GM21367 (cell line): ENCODE measurements at regions not wholly inside any gene's neighbourhood (a gene's known extent, or its start where the extent isn't known, plus 50 kb on each side); places are given as distances from the start of the nearest gene placed in this dataset.
"Not testable (repeated sequence)": the region's sequence is repeated elsewhere in the genome, so short reads cannot be mapped to it uniquely, and the experiment has no call there.

Source experiments
- ATAC-seq: cut with Tn5 transposase; IDR thresholded peaks from one replicate; pipeline ENCODE4 v1.9.1; 2021; ENCODE audit not compliant: unreplicated experiment

DNA sequence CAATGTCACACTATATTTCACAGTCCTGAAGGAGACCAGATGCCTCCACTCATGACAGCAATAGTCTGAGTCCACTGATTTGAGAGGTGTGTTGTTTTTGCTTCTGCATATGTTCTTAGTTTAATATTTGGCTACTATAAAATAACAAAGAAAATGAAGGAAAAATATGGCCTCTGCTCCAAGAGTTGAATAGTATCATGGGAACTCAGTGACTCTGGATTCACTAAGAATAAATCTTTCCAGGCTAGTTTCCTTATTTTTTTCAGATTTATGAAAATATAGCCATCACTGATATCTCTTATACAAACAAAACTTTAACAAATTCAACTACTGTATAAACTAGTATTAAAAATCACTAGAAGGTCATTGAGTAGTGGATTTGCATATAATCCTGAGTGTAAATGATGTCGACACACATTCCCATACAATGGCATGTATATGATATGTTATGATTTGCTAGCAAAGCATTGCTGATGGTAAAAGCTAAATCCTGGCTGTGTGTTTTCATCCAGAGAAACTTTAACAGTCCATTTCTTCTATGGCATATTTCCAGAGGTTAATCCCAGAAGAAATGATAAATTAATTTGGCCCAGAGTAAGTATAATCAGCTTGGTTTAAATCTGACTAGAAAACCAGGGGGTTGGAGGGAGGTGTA is 66.0 kb upstream of the VIPR2 start:
- no peak for ATAC-seq

DNA sequence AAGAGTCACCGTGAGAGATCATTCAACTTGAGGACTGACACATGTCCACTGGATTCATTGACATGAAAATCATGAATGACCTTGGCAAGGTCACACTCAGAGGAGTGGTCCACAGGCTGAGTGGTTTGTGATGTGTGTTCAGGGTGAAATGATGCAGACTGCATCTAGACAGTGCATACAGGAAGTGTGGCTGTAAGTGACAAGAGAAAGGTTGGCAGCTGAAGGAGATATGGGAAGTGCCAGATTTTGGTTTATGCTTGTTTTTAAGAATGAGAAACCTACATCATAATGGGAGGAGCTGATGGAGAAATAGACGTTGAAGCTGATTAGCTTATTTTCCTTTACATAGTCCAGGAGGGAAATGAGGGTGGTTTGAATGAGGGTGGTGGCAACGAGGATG is 64.8 kb upstream of the VIPR2 start:
- no peak for ATAC-seq

DNA sequence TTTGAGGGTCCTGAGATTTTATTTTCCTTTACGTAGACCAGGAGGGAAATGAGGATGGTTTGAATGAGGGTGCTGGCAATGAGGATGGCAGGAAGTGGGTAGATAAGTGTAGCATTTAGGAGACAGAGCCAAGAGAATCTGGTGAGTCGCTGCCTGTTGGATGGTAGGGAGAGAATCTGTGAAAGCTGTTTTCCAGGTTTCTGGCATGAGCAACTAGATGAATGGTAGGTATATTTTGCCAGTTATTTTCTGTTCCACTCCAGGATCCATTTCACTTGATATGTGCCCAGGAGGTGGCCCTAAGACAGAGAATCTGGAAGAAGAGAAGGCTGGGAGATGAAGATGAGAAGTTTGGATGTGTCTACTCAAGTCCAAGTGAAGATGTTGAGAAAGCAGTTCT is 63.3 kb upstream of the VIPR2 start:
- no peak for ATAC-seq

DNA sequence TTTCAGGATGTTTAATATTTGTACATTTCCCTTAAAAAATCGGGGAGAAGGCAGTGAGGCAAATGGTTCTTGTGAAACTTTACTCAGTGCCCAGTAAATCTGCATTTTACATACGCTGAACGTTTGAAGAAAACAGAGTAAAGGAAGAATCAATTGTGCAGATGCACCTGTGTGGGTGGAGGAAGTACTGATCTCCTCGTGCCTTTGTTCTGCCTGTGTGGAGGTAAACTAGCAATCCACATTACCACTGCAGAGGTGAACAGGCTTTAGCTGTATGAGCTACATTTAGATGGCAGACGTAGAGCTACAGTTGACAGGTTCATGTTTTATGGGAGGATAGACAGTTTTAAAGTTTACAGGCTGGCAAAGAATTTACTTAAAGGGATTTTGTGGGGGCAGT is 62.7 kb upstream of the VIPR2 start:
- ATAC-seq, result no peak

DNA sequence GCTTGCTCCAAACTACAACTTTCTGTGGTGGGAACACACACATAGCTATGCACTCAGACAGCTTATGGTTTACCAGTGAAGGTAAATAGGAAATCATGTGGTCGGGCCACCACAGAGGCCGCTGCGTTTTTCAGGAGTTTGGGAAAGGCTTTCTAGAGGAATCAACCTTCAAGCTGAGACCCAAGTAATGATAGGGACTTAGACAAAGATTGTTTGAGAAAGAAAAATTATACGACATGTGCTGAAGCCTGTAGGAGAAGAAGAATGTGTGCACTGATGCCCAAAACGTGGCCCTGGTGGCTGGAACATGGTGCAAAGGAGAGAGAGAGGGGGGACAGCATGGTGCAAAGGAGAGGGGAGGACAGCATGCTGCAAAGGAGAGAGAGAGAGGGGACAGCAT is 61.2 kb upstream of the VIPR2 start:
- ATAC-seq, result no peak

DNA sequence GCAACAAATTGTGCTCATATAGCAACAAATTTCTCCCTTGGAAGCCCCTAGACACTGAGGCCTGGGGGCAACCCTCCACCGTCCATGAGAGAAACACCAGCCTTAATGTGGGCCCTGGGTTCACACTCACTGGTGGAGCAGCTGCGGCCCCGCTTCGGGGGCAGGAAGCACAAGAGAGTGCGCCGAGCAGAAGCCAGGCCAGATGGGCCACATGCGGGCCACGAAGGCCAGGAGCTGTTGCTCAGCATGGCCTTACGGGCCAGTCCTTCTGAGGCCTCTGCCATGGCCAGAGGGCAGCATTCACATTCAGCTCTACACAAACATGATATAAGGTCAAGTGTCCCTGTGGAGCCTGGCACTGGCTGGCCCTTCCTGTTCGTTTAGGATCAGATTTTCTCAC is 60.0 kb upstream of the VIPR2 start:
- ATAC-seq, result no peak

DNA sequence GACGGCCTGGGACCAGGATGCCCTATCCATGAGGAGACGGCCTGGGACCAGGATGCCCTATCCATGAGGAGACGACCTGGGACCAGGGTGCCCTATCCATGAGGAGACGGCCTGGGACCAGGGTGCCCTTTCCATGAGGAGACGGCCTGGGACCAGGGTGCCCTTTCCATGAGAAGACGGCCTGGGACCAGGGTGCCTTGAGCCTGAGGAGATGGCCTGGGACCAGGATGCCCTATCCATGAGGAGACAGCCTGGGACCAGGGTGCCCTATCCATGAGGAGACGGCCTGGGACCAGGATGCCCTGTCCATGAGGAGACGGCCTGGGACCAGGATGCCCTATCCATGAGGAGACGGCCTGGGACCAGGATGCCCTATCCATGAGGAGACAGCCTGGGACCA is 58.6 kb upstream of the VIPR2 start:
- not testable (repeated sequence) for ATAC-seq

DNA sequence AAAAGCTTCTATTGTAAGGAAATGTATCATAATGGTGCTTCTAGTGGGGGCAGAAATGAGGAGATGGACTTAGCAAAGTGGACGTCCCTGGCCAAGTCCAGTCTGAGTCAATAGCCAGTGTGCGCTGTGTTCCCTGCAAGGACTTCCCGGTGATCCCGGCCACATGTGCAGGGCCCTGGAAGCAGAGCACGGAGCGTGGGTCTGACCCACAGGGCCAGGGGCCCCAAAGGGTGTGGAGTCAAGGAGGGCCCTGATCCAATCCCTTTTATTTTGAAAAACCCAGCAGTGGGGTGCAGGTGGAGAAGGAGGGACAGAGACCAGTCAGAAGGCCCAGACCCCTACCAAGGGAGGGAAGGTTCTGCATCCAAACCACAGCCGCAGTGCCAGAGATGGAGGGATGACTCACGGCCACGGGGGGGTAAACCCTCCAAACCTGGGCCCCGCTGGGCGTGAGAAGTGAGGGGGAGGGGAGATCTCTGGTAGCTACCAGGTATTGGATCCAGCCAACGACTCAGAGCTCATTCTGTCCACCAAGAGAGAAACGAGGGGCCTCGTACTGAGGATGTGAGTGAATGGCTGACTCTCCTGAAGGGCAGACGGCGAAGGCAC is 57.2 kb upstream of the VIPR2 start:
- ATAC-seq, result no peak

DNA sequence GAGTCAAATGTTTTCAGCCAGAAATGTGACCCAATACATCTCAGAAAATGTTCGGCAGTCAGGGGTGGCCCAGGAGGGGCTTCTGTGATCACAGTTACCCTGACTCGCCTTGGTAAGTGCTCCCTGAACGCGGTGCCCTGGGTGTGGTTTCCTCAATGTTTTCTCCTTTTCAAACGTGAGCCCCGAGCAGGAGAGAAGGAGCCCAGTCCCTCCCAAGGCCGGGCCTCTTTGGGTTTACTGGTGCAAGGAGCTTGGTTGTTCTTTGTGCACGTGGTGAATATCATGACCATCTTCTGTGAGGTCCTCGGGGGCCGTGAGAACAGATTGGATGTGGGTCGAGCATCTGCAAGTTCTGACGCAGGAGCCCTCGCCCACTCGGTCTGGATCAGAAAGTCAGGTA is 55.8 kb upstream of the VIPR2 start:
- ATAC-seq, result no peak

DNA sequence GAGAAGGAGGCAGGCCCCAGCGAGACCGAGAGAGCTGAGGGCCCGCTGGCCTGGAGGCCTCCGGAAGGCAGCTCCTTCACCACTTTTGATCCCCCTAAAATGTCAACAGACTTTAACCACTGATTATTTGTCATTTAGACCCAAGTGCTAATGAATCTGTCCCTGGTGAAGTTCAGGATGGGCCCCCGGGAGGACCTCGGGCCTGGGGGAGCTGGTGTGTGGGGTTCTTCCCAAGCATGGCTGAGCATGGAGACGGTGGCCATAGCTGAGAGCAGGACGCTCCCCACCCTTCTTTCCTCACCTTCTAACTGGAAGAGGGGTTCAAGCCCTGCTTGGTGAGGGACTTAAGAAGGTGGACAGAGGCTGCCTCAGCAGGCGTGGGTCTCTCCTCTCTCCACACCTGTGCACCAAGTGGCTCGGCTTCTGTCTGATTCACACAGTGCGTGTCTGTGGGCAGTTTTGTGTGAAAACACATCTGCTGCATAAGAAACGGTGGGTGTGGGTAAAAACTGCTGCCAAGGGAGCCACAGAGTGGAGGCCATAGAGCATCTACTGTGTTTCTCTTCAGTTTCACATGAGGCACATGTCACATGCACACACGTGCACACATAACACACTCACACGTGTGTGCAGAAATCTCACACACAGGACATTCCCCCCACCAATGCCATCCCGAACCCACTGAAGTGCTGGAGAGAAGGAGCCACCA is 53.5 kb upstream of the VIPR2 start:
- no peak for ATAC-seq

DNA sequence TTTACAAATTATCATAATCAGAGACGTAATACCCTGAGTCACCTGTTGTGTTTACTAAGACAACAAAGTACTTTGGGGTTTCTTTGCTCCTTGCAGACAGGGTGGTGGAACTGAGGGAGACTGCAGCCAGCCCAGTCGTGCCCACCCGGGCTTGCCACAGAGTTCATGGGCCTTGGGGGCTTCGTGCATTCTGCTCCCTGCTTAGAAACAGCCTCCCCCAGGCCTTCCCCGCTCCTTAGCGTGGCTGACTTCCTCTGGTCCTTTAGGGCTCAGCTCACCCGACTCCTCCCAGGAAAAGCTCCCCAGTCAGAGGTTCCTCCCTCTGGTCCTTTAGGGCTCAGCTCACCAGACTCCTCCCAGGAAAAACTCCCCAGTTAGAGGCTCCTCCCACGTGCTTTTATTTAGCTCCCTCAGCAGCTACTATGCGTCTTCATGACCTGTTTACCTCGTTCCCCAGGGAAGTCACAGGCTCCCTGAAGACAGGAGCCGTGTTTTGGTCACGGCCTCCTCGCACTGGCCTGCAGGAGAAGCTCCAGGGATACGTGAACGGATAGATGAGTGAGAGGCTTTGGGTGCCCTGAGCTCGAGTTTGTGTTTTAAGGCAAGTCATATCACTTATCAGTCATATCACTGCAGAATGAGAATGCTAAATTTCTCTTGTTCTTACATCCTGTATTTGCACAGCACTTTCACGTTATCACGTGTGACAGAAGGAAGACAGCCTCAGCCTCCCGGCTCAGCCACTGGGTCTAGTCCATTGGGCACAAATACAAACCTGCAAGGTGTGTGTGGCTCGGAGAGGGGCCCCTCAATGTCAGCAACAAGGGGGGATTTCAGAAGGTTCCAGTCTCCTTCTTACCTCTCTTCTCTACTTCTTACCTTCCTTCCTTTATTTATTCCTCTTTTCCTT is 52.7 kb upstream of the VIPR2 start:
- ATAC-seq, result peak; percentile 58

DNA sequence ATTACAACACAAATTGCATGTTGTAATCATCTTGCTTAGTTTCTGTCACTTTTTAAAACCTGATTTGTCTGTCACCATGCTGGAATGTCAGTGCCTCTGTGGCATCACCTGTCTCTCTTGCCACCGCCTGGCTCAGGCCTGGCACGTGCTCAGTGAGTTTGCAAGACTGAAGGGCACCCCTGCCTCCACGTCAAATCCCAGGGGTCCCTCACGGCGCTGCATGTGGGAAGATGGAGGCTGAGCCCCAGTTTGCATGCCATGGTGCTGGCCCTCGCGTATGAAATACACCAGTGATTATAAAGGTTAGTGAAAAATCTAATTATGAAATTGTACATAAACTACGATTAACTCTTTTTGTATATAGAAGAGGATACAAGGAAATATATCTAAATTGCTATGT is 51.9 kb upstream of the VIPR2 start:
- no peak for ATAC-seq

DNA sequence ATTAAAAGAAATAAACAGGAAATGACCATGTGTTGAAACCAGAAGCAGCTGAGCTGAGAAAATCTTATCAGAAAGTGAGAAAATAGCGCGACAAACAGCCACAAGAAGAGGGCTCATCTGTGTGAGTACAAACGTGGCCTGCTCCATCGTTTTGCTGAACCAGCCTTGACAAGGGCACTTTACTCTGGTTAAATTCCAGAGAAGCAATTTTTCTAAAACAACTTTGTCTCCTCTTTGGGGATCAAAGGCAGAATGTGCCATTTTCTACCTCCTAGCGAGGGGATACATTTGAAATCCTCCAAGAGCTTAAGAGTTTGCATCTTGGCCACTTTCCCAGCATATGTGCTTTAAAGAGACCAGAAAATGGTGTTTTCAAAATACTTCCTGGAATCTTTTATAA is 51.3 kb upstream of the VIPR2 start:
- no peak for ATAC-seq
